SJSA1 (cell line): ENCODE measurements at regions not wholly inside any gene's neighbourhood (a gene's known extent, or its start where the extent isn't known, plus 50 kb on each side); places are given as distances from the start of the nearest gene placed in this dataset.

Experiments
- DNase-seq, 2 experiments: peaks; one replicate each; pipeline ENCODE4 v3.0.0-alpha.2; 2015 to 2020; ENCODE audit warnings: low spot score in 2 of 2, low read depth in 1 of 2
- H3K27ac ChIP-seq: fragments of 250-450 bp; sonication (Bioruptor Pico); 2 replicates; pipeline ENCODE4 v1.5.1; 2020; ENCODE audit warnings: mild to moderate bottlenecking, moderate library complexity
- H3K27me3 ChIP-seq: fragments of 250-450 bp; sonication (Bioruptor Pico); replicated peaks from 2 replicates; pipeline ENCODE4 v1.5.1; 2020; ENCODE audit warnings: mild to moderate bottlenecking, moderate library complexity
- H3K36me3 ChIP-seq: fragments of 250-450 bp; sonication (Bioruptor Pico); 2 replicates; pipeline ENCODE4 v1.5.1; 2020; ENCODE audit warnings: mild to moderate bottlenecking
- H3K4me1 ChIP-seq: fragments of 250-450 bp; sonication (Bioruptor Pico); replicated peaks from 2 replicates; pipeline ENCODE4 v1.6.1; 2021; ENCODE audit warnings: mild to moderate bottlenecking
- H3K4me3 ChIP-seq: fragments of 250-450 bp; sonication (Bioruptor Pico); 2 replicates; pipeline ENCODE4 v1.5.1; 2020; ENCODE audit warnings: mild to moderate bottlenecking
- H3K9me3 ChIP-seq: fragments of 250-450 bp; sonication (Bioruptor Pico); replicated peaks from 2 replicates; pipeline ENCODE4 v1.5.1; 2020; ENCODE audit warnings: mild to moderate bottlenecking

GRCh38 chr12:59084511-59085375 lies 164.4 kb upstream of the LRIG3 start:
- Histone ChIP-seq H3K4me1 (peaks cover 34% of the 10 kb centered on the region), H3K36me3 (no peaks in the 10 kb centered on the region), H3K9me3 (no peaks in the 10 kb centered on the region), H3K4me3 (no peak overlapping the region), H3K27me3 (no peaks in the 10 kb centered on the region), H3K27ac (no peak overlapping the region; the same call in 1 of the 2 replicates)
- DNase-seq, result peak in 1 of 2 experiments; percentile 31

DNA sequence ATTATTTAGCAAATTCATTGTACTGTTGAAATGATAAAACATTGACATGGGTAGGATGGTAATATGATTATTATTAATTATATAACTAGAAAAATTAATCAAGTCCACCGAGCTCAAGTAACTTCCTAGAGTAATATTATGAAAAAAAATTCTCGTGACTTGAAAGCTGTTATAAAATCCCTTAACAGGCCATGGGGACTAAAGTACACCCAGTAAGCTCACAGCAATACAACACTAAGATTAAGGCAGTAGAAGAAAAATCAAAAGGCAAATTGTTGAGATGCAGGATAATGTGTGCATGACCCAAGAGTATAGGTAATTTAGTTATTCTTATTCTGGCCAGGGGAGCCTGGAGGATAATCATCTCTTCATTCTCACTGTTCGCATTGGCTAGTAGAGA lies 162.6 kb upstream of the LRIG3 start:
- H3K9me3 ChIP-seq, result no peaks in the 10 kb centered on the region
- DNase-seq, result no peak
- H3K4me1 ChIP-seq, result peaks cover 52% of the 10 kb centered on the region
- no peak overlapping the region for H3K4me3 ChIP-seq
- no peak overlapping the region for H3K27ac ChIP-seq
- H3K36me3 ChIP-seq, result no peaks in the 10 kb centered on the region
- no peaks in the 10 kb centered on the region for H3K27me3 ChIP-seq

DNA sequence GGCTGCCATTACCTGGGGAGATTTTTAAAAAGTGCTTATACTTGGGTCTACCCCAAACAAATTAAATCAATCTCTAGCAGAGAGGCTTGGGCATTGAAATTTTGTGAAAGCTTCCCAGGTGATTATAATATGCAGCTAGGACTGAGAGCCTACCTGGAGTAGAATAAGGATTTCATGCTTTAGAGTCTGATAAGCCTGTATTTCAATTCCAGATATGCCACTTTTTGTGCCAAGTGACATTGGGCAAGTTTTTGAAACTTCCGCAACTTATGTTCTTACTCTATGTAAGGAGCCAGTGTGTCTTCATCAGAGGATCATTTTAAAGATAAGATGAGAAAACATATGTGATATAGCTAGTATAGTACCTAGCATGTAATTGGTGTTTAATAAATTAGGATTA lies 159.8 kb upstream of the LRIG3 start:
- Histone ChIP-seq H3K36me3 (no peaks in the 10 kb centered on the region), H3K4me1 (peaks cover 42% of the 10 kb centered on the region), H3K27ac (no peak overlapping the region), H3K4me3 (no peak overlapping the region), H3K9me3 (no peaks in the 10 kb centered on the region), H3K27me3 (no peaks in the 10 kb centered on the region)
- no peak for DNase-seq

GRCh38 chr12:59079472-59079871 lies 159.2 kb upstream of the LRIG3 start:
- peaks cover 36% of the 10 kb centered on the region for H3K4me1 ChIP-seq
- no peak for DNase-seq

DNA sequence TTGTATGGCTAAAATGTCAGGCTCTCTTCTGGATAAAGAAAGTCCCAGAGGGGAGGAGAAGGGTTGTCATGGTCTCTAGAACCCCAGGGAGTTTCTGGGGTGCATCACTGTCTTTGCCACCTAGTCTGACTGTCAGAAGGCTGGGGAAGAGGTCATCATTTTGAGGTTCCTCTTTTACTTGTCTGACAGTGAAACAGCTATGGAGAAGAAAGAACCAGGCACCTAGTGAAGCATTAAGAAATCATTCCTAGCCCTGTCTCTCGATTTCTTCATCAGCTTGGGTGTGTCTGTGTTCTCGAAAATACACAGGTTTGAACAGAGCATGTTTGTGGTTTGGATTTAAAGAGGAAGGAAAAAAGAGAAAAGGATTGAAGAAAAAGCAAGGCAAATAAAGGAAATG lies 158.7 kb upstream of the LRIG3 start:
- no peaks in the 10 kb centered on the region for H3K9me3 ChIP-seq
- no peaks in the 10 kb centered on the region for H3K36me3 ChIP-seq
- H3K27me3 ChIP-seq, result no peaks in the 10 kb centered on the region
- no peak overlapping the region for H3K4me3 ChIP-seq
- DNase-seq, result no peak
- peaks cover 31% of the 10 kb centered on the region for H3K4me1 ChIP-seq
- no peak overlapping the region for H3K27ac ChIP-seq

More at GRCh38 chr12:59079472-59079871, 159.2 kb upstream of the LRIG3 start:
- Histone ChIP-seq H3K27ac (no peak overlapping the region), H3K36me3 (no peaks in the 10 kb centered on the region), H3K4me3 (no peak overlapping the region), H3K9me3 (no peaks in the 10 kb centered on the region), H3K27me3 (no peaks in the 10 kb centered on the region)

- H3K4me1 ChIP-seq, result peaks cover 26% of the 10 kb centered on the region
- H3K27ac ChIP-seq, result 0 out of 2 replicates have a peak overlapping the region, but pooled peaks have one; percentile 24
- H3K36me3 ChIP-seq, result no peaks in the 10 kb centered on the region
- peak in 1 of 2 experiments; percentile 29 for DNase-seq
- H3K4me3 ChIP-seq, result no peak overlapping the region
- H3K27me3 ChIP-seq, result no peaks in the 10 kb centered on the region
- H3K9me3 ChIP-seq, result no peaks in the 10 kb centered on the region
Measured at GRCh38 chr12:59077575-59078426, 157.5 kb upstream of the LRIG3 start.

DNA sequence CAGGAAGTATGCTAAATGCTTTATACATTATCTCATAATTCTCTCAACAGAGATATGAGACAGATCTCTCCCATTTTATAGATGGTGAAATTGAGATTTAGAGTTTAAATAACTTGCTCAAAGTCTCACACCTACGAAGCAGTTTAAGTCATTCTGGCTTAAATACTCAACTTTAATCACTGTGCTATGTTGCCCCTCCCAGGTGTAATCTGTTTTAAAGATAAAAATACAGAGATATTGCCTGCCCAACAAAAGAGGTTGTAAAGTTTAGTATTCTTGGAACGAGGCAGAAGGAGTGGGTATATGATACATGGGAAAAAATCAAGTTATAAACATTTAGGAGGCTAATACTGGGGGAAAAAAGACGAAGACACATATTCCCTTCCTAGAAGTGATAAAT lies 156.8 kb upstream of the LRIG3 start:
- no peaks in the 10 kb centered on the region for H3K9me3 ChIP-seq
- H3K36me3 ChIP-seq, result no peaks in the 10 kb centered on the region
- no peak overlapping the region for H3K27ac ChIP-seq
- peaks cover 26% of the 10 kb centered on the region for H3K4me1 ChIP-seq
- H3K4me3 ChIP-seq, result no peak overlapping the region
- H3K27me3 ChIP-seq, result no peaks in the 10 kb centered on the region
- no peak for DNase-seq

DNA sequence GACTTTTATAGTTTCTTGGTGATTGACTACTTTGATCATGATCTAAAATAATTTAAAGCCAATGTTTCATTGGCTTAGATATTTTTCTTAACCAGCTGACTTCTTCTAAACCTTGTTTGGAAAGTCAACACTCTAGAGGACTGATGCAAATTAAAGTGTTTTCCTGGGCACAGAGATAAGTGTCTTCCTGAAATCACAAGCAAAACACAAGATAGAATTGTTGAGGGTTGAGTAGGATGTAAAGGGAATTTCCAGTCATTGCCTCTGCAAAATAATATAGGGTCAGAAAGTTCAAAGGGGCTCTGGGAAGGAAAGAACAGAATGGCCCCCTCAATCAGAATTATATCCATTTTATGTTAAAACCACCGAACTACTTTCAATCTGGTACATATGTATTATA lies 156.3 kb upstream of the LRIG3 start:
- Histone ChIP-seq H3K4me1 (peaks cover 26% of the 10 kb centered on the region), H3K36me3 (no peaks in the 10 kb centered on the region), H3K4me3 (no peak overlapping the region), H3K27ac (no peak overlapping the region), H3K27me3 (no peaks in the 10 kb centered on the region), H3K9me3 (no peaks in the 10 kb centered on the region)
- DNase-seq, result no peak

DNA sequence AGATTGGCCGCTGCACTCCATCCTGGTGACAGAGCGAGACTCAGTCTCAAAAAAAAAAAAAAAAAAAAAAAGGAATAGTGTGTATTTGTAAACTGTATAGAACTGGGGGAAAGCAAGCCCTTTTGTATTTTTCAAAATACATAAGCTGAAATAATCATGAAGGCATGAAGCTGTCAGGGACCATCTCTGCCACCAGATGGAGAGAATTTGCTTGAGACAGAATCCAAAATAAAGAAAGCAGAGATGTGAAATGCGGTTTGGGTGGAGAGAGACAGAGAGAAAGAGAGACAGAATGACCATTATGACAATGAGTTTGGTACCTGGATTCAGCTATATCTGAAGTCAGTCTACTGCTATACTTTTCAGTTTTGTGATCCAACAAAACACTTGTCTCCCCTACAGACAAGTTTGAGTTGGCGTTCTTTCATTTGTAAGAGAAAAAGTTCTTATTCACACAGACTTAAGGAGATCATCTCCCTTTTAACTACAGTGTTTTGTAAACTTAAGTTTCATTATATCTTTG lies 155.7 kb upstream of the LRIG3 start:
- DNase-seq, result no peak
- Histone ChIP-seq H3K27ac (no peak overlapping the region), H3K4me1 (peaks cover 27% of the 10 kb centered on the region), H3K27me3 (no peaks in the 10 kb centered on the region), H3K36me3 (no peaks in the 10 kb centered on the region), H3K4me3 (no peak overlapping the region), H3K9me3 (no peaks in the 10 kb centered on the region)

DNA sequence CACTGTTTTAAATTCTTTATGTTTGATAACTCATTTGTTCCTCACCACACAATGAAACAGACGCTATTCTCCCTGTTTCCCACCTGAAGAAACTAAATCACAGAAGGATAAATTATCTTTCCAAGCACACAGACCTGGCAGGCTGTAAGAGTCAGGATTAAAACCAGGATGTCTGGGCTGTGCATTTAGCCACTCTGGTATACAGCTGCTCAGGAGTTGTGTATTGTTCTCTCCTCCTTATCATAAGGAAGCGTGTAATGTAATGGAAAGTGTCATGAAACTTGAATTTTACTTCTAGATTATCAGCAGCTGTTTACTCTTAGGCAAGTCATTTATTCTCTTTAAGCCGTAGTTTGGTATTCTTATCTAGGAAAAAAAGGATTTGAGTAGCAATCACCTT lies 154.8 kb upstream of the LRIG3 start:
- Histone ChIP-seq H3K4me1 (peaks cover 36% of the 10 kb centered on the region), H3K9me3 (no peaks in the 10 kb centered on the region), H3K27ac (no peak overlapping the region), H3K4me3 (no peak overlapping the region), H3K27me3 (no peaks in the 10 kb centered on the region), H3K36me3 (no peaks in the 10 kb centered on the region)
- DNase-seq, result no peak

DNA sequence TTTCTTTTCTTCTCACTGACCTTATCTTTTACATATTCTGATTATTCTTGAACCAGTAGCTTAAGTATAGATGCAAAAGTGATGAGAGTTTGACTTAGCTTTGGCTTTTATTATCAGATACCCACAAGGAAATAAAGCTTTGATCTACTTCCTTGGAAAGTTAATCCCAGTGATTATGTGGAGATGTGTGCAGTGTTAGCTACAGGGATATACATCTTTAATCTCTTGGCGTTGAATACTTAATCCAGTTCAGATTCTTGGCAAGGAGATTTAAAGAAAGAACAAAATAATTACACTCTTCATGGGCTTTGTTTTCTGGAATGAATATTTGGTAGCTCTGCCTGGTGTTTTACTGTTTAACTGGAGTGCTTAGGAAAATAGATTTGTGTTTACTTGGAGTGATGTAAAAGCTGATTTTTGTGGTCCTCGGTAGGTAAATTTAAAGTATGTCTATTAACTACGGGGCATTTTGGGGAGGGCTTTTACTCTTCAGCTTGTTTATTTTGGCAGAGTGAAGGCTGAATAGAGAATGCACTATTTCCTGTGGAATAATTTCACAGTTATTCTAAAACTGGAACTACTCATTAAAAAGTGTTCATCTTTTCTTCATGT lies 150.1 kb upstream of the LRIG3 start:
- peak in 1 of 2 experiments; percentile 37 for DNase-seq
- H3K27ac ChIP-seq, result no peak overlapping the region
- no peak overlapping the region for H3K4me3 ChIP-seq

GRCh38 chr12:59069516-59069915 lies 149.2 kb upstream of the LRIG3 start:
- DNase-seq, result no peak
- Histone ChIP-seq H3K27ac (no peak overlapping the region), H3K4me1 (peaks cover 19% of the 10 kb centered on the region), H3K4me3 (no peak overlapping the region), H3K36me3 (no peaks in the 10 kb centered on the region), H3K9me3 (no peaks in the 10 kb centered on the region), H3K27me3 (no peaks in the 10 kb centered on the region)

More for the DNA sequence above, 150.1 kb upstream of the LRIG3 start:
- H3K4me1 ChIP-seq, result peaks cover 19% of the 10 kb centered on the region
- no peaks in the 10 kb centered on the region for H3K36me3 ChIP-seq
- H3K27me3 ChIP-seq, result no peaks in the 10 kb centered on the region
- H3K9me3 ChIP-seq, result no peaks in the 10 kb centered on the region

DNA sequence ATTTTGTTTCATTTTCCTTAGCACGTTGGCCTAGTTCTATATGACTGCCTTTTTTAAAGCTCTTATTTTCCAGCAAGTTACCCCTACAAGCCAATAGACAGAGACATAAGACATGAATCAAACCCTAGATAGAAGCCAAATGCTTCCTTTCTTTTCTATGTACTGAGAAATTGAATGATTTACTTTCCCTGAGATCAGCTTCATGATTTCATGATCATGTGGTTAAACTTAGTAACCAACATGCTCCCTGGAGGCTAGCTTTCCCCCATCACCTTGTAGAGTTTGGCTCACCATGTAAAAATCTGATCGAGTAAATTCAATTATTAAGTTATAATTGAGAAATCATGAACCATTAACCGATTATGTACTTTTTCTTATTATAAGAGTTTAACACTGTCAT lies 148.1 kb upstream of the LRIG3 start:
- no peaks in the 10 kb centered on the region for H3K36me3 ChIP-seq
- no peak overlapping the region for H3K27ac ChIP-seq
- H3K9me3 ChIP-seq, result no peaks in the 10 kb centered on the region
- H3K4me3 ChIP-seq, result no peak overlapping the region
- H3K27me3 ChIP-seq, result no peaks in the 10 kb centered on the region
- peaks cover 19% of the 10 kb centered on the region for H3K4me1 ChIP-seq
- DNase-seq, result no peak
